ENCODE measurements at regions not wholly inside any gene's neighbourhood (a gene's known extent, or its start where the extent isn't known, plus 50 kb on each side); places are given as distances from the start of the nearest gene placed in this dataset.
"Not testable (repeated sequence)": the region's sequence is repeated elsewhere in the genome, so short reads cannot be mapped to it uniquely, and the experiment has no call there.

GRCh38 chr14:22184830-22185168 is 404.2 kb downstream of the DAD1 start:
- DNase-seq = no peak

GRCh38 chr14:22184157-22184829 is 404.7 kb downstream of the DAD1 start:
- DNase-seq = no peak

GRCh38 chr14:22180045-22180444 is 409.0 kb downstream of the DAD1 start:
- no peak for DNase-seq

DNA sequence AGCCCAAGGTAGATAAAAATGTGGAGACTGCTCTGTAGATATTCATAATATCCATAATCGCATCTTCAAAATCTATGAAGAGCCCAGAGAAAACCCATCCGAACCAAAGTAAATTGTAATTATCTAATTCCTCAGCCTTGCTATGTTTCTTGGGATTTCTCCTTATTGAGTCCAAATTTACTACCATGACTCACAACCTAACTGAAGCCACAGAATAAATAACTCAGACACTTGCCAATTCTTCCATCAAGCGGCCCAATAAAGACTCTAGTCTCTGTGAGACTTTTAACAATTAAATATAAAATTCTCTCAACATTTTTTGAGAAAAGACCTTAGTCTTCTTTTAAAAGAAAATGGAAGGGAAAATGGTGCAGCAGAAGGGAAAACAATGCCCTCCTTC is 409.8 kb downstream of the DAD1 start:
- DNase-seq = no peak

GRCh38 chr14:22178333-22178839 is 410.6 kb downstream of the DAD1 start:
- DNase-seq = no peak

DNA sequence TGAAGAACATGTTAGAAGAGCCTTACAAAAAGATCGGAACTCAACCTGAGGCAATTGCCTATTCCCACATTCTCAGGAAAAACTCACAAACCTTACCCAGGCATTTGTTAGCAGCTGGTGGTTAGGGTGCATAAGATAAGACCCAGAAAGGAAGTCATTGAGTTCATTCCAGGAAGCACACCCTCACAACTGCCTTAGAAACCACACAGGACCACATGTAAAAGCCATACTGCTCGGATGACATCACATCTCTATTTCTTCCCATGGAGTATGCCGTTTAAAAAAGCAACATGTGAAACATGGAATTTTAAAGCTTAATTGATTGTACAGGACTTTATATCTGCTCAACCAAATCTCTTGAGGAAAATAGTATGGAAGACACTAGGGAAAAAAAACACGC is 411.2 kb downstream of the DAD1 start:
- no peak for DNase-seq

- DNase-seq = no peak
These were observed 412.1 kb downstream of the DAD1 start for GRCh38 chr14:22176957-22177356.

GRCh38 chr14:22175278-22175558 is 413.8 kb downstream of the DAD1 start:
- not testable (repeated sequence) for DNase-seq

- DNase-seq = no peak
These were observed 414.4 kb downstream of the DAD1 start for GRCh38 chr14:22174412-22175277.

DNA sequence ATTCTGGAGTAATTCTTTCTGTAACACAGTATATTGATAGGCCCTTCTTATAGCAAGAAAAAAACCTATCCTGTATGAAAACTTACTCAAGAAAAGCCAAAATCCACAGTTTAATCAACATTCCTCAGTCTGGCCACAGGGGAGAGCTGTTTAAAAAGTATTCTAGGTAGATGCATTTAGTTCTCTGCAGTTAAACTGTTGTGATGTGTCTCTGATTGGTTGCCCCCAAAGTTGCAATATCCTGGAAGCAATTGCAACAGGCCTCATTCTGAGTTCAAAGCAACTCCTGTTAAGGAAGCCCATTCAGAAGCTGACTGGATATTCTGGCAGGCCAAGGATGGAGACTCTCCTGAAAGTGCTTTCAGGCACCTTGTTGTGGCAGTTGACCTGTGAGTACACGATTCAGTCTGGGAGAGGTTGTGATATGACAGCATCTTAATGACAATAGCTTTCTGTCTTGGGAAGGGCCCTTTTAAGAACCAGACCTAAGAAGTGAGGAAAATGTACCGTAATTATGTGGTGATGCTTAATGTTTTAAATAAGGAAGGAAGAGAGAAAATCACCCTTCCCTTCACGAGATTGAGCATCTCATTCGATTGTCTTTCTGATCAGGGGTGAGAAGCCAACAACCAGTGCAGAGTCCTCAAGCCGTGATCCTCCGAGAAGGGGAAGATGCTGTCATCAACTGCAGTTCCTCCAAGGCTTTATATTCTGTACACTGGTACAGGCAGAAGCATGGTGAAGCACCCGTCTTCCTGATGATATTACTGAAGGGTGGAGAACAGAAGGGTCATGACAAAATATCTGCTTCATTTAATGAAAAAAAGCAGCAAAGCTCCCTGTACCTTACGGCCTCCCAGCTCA is 420.7 kb downstream of the DAD1 start:
- no peak for DNase-seq

DNA sequence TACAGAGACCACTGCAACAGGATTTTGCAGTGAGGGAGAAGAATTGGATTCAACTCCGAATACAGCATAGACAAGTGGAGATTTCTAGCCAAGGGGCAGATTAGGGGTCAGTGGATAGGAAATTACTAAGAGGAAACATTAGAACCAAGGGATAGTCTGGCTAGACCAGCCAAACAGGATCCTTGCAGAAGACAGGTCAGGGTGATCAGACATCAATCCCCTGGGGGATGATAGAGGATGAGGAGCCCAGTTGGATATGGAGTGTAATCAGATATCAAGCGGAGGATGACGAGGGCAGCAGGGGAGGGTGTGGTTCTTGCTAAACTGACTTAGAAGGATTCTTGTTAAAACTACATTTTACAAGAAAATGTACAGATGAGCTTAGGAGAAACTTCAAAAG is 424.4 kb downstream of the DAD1 start:
- no peak for DNase-seq

GRCh38 chr14:22163051-22163450 is 426.0 kb downstream of the DAD1 start:
- DNase-seq = peak in 1 of 2 experiments; percentile 9

GRCh38 chr14:22159957-22160356 is 429.1 kb downstream of the DAD1 start:
- no peak for DNase-seq

DNA sequence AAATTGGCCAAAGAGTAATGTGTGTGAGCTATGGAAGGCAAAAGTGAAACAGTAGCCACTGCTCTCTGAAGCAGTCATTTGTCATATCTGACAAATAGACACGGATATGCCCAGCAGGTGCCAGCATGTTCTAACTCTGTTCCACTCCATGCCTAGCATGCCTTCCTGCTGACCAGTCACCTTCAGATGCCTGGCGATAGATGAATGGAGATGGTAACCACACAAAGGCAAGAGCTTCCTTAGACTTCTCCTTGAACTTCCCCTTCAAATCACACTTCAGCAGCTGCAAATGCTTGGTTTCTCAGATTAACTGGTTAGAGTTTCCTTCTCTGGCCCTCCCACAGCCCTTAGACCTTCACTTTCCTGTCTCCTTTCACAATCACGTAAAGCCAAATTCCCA is 429.9 kb downstream of the DAD1 start:
- no peak for DNase-seq

DNA sequence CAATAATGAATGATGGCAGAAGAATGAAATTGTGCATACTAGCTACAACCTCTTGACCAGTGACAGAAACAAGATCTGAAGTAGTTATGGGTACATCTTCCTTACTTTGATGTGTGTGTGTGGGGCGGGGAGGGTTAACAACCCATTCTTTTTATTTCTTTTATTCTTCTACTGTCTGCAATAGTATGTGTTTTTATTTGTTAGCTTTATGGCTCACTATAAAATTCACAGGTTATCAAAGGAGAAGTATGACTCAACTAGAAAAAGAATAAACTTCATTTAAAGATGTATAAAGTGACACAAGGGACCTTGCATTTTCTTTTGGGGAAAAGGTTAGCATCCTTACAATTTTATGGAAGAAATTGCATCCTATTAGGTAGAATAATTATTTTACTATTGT is 430.5 kb downstream of the DAD1 start:
- no peak for DNase-seq

DNA sequence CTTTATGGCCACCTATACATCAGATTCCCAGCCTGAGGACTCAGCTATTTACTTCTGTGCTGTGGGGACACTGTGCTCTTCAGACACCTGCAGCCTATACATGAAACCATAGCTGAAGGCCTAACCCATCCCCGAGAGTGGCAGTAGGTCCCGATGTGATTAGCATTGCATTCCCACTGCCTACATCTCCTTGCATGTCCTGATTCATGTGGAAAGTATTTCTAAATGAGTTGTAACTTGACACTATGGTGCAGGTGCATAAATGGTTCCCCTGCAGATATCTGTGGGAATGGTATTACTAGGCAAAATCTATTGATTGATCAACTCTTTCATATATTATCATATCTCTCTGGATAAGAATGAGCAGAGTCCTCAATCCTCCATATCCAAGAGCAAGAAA is 433.5 kb downstream of the DAD1 start:
- DNase-seq = no peak

DNA sequence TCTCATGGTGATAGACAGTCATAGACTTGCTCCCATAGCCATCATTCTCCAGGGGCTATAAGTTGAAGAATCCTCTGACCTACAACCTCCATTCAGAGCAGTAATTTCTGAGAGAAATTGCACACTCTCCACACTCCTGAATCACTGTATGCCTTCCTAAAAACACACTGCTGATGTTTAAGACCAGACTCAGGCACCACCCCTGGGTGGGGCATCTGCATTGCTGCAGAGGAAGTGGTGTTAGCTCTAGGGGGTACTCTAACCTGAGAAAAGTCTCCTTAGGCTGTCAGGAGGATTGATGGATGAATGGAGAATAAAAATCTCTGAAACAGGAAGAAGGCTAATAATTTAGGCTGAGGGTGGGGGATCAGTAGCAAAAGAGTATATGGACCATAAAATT is 436.1 kb downstream of the DAD1 start:
- no peak for DNase-seq

- no peak for DNase-seq
These were observed 436.7 kb downstream of the DAD1 start for GRCh38 chr14:22152161-22152870.

- DNase-seq = no peak
These were observed 437.9 kb downstream of the DAD1 start for GRCh38 chr14:22151121-22151520.

DNA sequence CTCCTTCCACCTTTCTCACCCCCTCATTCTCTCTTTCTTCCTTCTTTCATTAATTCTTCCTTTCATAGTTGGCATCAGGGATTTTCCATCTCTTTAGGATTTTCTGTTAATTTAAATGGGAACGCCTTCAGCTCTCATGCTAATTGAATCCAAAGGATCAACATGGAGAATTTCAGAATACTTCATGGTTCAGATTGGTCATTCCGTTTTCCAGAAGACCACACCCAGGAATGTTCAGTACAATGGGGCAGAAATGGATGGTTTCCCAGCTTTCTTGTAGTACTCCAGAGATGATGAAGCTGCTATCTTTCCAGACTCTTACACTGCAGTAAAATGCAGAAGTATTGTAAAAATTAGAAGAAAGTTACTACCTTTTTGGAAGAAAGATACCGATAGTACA is 440.0 kb downstream of the DAD1 start:
- DNase-seq = no peak

DNA sequence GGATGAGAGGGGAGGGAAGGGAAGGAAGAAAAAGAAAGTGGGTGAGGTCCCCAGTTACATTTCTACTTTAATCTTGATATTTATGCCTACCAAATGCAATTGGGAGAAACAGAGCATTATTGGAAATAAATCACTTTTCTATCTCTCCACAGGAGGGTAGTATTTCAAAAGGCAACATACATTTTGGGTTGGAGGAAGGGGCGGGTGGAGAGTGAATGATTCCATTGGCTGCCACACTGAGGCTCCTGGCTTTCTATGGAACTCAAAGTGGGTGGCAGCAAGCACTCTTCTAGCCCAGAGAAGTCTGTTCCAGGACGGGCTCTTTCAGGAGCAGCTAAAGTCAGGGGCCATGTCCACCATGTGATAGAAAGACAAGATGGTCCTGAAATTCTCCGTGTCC is 441.3 kb downstream of the DAD1 start:
- no peak for DNase-seq

DNA sequence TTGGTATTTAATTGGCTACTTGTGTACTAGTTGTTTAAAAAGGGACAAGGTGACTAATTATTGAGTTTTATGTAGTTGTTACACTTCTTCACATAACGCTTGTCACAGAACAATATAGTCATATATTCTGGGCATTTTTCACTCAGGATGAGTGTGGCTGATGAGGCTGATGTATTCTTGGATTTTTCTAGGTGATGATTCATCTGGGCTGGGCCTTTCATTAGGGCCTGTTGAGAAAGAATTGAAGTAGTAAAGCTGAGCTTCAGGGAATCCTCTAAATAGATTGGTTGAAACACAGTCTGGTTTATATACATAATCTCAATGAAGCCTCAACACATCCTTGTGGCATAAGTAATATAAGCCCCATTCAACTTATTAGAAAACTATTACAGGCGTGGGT is 445.7 kb downstream of the DAD1 start:
- no peak for DNase-seq

DNA sequence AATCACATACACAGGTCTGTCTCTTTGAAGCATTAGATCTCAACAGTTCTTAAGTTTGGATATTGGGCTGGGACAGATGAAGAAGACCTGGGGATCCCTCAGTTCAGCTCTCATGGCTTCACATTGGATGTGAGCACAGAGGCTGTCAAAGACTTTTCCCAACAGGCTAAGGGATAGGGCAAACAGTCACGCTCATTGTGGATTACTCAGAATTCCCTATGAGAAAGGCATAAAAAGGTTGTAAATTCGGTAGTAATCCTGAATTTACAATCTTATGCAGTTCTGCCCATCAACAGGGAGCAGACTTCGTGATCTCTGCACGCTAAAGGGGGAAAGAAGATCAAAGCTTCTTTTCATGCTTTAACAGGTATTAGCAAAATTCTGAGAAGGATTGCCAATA is 448.4 kb downstream of the DAD1 start:
- DNase-seq = no peak

All from NCI-H524 (cell line).